ENCODE measurements at regions not wholly inside any gene's neighbourhood (a gene's known extent, or its start where the extent isn't known, plus 50 kb on each side); places are given as distances from the start of the nearest gene placed in this dataset.

GRCh38 chr15:98151096-98151495 lies 190.6 kb downstream of the ARRDC4 start:
- TF ChIP-seq EZH2 (IDR thresholded peaks at IDR 0.05; ENCODE audit: low read length, unreplicated experiment) (no peak), CTCF (conservative IDR thresholded peaks at IDR 0.05; ENCODE audit: low read depth, low read length) (no peak)
